ENCODE measurements at regions not wholly inside any gene's neighbourhood (a gene's known extent, or its start where the extent isn't known, plus 50 kb on each side); places are given as distances from the start of the nearest gene placed in this dataset.
"Not testable (repeated sequence)": the region's sequence is repeated elsewhere in the genome, so short reads cannot be mapped to it uniquely, and the experiment has no call there.

DNA sequence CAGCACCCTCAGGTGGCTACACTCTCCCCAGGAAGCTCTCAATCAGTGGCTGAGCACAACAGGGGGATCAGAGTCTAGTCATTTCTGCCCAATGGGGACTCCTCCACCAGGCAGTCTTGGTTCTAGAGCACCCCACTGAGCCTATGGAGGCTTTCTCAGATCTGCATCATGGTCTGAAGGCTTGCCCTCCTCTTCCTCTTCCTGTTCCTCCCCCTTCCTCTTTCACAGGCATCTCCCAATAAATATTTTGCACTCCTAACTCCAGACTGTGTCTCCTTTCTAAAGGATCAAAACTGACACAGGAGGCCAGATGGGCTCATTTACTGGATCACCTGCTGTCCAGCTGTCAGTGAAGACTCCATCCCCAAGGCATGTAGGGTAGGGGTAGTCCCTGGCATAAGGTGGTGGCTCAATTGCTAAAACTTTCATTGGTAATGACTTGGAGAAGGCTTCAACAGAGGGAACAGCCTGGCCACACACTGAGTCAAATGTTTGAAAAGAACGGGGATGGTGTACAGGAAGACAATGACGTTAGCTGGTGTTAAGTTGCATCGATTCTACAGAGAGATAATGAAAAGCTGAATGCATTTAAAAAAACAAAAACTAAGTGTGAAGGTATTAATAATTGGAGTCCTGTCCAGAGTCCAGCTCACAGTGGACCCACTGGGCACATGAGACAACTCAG, 84.2 kb upstream of the SLC2A1 start:
- DNase-seq (ENCODE audit: low read depth in 2 of 2): no peak

DNA sequence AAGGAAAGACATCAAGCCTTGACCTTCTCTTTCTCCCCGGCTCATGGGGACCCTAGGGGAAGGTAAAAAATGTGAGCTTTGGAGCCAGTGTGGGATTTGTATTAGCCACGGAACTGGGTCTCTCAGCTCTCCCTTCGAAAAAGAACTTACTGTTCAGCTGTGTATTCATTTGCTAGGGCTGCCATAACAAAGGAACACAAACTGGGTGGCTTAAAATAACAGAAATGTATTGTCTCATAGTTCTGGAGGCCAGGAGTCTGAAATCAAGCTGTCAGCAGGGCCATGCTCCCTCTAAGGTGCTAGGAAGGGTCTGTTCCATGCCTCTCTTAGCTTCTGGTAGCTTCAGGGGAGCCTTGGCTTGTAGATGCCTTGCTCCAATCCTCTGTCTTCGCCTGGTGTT, 83.5 kb upstream of the SLC2A1 start:
- DNase-seq (ENCODE audit: low read depth in 2 of 2): no peak

DNA sequence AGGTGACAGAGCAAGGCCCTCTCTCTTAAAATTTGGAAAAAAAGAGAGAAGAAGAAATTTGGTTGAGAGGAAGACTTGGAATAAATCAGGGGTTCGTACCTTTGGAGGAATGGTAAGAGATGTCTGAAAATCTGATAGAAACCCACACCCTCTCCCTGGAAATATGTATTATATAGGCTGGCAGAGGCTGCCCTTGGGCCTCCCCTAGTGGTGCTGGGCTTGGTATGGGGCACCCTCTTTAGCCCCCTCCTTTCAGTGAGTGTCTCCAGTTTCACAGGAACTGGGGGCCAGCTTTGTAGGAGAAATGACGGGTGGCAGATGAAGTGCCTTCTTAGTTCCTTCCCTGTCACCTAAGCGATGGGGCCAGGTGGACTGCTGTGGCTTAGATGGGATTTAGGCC, 82.9 kb upstream of the SLC2A1 start:
- no peak for DNase-seq (ENCODE audit: low read depth in 2 of 2)

DNA sequence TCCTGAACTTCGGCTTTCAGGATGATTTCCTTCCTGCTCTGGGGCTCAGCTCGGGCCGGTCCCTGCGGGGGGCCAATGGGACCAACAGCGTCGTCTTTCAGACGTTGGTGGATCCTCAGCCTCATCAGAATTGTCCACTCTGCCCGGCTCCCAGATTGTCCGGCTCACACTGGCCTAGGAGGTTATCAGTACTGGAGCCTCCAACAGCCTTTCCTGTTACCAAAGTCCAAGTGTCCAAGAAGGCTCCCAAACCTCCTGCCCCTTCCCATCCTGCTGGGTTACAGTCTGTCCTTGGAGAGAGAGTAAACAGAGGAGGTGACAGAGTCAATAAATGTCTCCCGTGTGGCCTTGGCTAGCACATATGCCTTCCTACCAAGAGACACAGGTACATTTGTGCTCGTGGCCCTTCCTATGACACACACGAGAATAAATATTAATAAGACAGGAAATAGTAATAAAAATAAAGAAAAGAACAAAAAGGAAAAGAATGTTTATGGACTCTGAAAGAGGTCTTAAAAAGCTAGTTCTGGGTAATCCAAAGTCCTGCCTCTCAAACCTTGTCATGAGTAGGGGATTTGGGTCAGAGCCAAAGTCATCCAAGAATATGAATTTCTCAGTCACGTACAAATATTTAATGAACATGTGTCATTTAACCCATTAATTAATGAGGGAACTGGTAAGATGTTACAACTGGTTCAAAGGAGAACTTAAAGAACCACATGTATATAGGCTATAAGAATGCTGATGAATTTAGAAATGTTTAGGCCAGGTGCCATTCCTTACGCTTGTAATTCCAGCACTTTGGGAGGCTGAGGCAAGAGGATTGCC, 80.8 kb upstream of the SLC2A1 start:
- no peak for DNase-seq (ENCODE audit: low read depth in 2 of 2)

DNA sequence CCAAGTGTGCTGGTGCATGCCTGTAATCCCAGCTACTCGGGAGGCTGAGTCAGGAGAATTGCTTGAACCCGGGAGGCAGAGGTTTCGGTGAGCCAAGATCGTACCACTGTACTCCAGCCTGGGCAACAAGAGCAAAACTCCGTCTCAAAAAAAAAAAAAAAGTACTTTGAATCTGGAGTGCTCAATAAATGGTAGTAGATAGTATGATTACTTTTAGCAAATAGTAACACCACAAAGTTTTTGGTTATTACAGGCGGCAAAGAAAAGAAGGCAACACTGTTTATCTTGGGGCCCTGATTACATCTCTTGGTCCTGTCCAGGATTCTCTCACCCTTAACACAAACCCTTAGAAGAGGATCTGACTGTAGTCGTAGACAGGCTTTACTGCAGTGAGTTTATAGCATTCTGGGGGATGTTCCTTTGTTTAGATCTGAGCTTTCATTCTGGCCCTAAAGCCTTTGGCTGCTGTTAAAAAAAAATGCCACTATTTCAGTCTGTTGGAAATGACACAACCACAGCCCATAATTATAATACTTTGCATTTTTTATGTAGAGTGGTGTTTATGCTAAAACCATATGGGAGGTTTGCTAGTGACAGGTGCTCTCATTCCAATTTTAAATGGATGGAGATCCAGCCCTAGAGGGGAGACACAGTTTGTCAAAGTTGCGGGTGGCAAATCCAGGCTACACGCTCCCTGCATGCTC, 79.7 kb upstream of the SLC2A1 start:
- no peak for DNase-seq (ENCODE audit: low read depth in 2 of 2)

DNA sequence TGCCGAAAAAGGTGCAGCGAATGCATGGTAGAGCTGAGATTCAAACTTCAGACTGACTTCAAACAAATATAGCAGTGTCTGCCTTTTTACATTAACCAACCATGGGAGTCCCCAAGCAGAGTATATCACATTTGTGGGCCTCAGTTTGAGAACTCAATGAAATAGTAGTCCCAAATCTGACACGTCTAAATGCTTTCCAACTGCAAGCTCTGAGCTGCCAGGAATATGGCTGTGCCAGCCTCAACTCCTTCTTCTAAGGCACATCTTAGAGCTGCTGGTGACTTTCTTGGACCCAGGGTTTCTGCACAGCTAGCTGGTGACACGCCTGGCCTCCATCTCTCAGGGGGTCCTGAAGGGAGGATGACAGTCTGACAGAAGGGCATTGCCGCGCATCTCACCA, 78.8 kb upstream of the SLC2A1 start:
- no peak for DNase-seq (ENCODE audit: low read depth in 2 of 2)

DNA sequence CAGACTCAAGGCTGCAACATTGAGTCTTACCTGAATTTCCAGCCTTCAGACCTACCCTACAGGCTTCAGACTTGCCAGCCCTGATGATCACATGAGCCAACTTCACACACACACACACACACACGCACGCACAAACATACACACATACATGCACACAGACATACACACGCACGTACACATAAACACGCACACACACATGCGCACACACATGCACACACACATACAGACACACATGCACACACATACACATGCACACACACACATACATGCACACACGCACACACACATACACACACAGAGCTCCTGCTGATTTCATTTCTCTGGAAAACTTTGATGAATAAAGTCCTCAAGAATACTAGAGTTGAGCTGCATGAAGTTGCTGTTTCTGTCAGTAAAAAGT, 78.3 kb upstream of the SLC2A1 start:
- no peak for DNase-seq (ENCODE audit: low read depth in 2 of 2)

DNA sequence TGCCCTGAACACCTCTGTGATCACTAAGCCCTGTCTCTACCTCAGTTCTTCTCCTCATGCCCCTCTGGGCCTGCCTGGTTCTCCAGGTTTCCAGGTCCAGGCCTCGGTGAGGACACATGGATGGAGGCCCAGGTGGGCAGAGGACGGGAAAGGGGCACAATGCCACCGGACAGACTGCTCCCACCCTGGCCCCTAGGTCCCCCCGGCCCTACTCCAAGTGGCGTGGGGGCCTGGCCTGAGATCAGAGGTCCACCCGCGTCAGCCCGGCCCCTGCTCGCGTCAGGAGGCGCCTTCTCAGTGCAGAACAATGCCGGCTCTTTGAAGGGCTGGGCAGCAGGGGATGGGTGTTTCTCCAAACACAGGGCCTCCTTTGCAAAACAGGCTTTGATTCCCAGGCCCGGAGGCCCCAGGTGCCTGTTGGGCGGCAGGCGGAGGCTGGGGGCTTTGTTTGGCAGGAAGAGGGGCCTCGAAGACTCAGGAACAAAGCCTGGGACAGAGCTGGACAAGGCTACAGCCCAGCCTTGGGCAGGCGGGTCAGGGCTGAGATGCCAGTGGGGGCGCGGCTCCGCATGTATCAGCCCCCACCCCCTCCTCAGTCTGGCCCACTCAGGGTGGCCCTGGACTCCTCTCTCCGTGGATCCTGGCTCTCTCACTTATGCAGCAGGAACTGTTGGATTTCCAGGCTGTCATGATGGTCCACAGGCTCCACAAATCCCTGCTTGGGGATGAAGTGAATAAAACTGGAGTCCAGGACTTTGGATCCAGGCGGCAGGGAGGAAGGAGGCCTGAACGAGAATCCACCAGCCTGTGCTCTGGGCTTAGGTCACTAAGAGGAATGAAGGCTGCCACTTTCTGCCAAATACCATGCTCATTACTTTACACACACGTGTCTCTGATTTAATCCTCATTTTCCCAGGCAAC, 77.4 kb upstream of the SLC2A1 start:
- DNase-seq (ENCODE audit: low read depth in 2 of 2): no peak

DNA sequence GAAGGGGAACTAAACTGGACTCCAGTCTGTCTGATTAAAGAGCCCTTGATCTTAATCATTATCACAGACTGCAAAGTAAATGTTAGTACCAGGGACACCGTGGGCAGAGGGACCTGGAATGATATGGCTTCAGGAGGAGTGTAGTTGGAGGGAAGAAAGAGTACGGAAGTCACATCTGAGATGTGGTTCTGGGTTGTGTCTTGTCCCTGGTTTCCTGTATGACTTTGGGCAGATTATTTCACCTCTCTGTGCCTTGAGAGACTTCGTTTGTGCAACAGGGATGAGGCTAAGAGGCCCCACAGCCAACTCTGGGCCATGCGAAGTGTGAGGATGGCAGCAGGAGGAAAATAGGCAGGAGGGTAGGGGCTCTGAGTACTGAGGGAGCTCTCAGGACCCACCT, 76.1 kb upstream of the SLC2A1 start:
- DNase-seq (ENCODE audit: low read depth in 2 of 2): no peak

DNA sequence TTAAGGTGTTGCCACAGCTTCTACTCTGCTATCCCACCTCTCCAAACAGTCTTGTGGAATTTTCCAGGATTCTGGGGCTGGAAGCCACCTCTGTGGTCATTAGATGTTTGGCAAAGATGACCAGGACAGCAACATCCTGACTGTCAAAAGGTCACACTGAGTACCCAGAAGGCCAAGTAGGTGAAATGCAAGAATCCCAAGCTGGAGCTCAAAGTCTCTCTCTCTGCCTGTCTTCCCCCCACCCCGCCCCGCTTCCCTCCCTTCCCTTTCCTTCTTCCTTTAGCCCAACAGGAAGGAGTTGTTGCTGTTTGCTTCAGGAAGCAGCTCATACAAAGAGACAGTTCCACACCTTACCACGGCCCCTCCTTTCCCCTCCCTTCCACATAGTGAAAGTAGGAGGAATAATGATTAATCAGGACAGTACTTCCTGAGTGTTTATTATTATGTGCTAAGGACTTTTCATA, 75.6 kb upstream of the SLC2A1 start:
- DNase-seq (ENCODE audit: low read depth in 2 of 2): no peak

DNA sequence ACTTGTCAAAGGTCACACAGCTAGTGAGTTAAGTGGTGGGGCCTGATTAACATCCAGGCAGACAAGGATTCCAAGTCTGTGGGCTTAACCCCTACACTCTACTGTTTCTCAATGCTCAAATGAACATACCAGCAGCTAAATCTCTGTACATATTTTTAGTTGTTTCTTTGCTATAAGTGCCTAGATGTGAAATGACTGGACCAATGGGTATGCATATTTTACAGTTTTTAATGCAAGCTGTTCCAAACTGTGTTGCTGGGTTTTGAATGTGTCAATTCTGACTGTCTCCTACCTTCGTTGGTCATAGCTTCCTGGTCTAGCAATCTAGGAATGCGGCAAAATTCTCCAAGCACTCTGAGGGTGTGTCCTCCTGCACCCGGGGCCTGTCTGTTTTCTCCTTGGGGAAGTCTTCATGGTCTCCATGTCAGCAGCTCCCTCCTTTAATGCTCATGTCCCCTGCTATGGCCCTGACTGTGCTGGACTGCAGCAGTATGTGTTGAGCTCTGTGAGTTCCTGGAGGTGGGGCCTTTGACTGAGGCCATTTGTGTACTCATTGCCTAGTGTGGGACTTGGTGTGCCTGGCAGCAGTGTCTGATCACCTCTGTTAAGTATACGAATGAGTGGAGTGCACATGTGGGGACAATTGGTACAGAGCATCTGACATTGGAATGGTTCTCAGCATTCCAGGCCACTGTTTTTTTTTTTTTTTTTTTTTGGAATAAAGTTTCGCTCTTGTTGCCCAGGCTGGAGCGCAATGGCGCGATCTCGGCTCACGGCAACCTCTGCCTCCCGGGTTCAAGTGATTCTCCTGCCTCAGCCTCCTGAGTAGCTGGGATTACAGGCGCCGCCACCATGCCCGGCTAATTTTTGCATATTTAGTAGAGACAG, 72.9 kb upstream of the SLC2A1 start:
- DNase-seq (ENCODE audit: low read depth in 2 of 2): no peak

DNA sequence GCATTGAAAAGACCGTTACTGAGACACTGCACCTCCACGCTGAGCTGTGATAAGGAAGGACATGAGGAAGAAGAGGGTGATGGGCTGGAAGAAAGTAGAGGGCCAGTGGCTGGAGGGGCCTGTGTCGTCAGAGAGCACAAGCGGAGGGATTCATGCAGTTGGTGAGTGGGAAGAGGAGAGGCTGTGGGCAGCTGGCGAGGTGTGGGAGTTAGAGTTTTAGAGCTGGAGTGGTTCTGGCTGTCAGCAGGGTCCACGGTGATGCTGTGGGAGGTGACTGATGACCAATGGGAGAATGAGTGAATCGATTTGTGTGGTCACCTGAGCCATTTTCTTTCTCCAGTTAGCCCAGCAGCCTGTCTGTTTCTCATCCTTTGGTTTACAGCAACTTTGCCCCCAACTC, 66.2 kb upstream of the SLC2A1 start:
- DNase-seq (ENCODE audit: low read depth in 2 of 2): no peak

DNA sequence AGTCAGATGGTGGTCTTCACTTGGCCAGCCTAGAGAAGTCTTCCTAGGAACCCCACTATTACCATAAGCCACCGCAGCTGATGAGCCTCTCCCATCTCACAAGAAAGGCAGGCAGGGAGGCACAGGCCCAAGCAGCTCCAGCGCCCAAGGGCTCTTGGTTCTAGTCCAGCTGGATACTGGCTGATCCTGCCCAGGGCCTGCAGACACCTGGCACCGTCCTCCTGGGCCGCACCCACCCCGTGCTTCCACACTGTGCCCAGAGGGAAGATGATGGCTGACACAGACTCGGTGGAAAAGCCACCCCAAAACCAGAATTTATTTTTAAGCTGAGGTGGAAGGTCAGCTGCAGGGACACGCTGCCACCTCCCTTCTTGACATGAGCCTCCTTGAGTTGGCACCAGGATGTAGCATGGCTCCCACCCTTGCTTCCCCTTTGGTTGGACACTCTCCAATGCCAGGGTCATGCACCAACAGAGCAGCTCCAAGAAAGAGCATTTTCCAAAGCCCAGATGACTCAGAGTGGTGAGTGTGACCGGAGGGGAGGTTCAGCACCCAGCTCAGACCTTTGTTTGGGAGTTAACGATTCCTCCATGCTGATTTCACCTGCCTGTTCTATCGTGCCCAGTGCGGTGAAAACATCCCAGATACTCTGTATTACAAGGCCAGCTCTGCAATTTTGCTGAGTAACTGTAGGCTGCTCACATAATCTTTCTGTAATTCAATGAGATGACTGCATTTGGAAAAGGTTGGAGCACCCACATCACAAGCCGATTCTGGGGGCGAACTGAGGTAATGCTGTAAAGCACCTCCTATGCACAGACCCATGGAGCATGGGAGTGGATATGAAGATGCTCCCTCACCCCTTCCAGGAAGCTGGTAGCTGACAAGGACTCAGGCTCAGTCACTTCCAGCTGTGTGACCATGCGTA, 63.1 kb upstream of the SLC2A1 start:
- DNase-seq (ENCODE audit: low read depth in 2 of 2): no peak

DNA sequence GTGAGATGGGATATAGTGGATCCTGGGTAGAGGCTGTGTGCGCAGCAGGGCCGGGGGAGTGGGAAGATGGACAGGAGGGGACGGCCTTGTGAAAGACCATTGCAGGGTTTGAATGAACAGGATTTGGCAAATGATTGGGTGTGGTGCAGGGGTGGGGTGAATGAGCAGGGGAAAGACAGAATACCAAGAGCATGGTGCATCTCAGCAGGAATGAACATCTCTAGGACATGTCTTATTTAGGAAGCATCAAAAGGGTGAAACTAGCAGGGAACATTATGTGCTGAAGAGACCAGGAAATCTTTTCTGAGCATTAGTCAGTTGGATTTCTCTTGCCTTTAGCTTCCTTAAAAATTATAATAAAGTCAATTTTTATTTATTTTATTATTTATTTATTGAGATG, 60.6 kb upstream of the SLC2A1 start:
- DNase-seq (ENCODE audit: low read depth in 2 of 2): no peak

DNA sequence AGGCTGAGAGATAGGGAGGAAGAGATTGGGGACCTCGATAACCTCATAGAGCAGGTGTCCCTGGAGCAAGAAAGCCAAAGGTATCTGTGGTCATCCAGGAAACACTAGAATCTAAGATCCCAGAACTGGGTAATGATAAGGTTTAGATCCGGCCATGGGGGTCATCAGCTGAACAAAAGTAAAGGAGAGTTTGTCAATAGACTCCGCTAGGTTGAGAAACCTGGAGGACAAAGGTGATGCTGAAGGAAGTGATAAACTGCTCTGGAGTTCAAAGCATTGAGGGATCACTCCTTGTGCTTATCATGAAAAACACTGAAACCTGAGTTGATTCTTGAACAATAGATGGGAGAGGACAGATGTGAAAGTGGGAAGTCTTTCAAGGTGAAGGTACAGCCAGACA, 59.5 kb upstream of the SLC2A1 start:
- no peak for DNase-seq (ENCODE audit: low read depth in 2 of 2)

DNA sequence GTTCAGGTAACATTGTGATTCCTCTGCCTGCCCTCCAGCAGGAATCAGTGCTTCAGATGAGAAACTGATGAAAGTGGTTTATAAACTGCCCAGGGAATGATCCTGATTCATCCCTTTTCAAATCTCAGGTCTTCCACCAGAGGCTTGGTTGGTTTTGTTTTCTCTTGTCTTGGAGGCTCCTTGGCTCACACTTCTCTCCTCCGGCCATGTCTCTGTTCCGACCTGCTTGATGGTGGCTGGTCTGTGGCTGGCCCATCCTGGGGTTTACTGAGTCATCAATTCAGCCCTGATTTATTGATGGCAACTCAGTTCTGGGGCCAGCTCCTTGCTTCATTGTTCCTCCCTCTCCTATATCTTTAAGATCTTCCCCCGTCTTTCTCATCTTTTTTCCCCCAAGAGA, 56.6 kb upstream of the SLC2A1 start:
- DNase-seq (ENCODE audit: low read depth in 2 of 2): no peak

DNA sequence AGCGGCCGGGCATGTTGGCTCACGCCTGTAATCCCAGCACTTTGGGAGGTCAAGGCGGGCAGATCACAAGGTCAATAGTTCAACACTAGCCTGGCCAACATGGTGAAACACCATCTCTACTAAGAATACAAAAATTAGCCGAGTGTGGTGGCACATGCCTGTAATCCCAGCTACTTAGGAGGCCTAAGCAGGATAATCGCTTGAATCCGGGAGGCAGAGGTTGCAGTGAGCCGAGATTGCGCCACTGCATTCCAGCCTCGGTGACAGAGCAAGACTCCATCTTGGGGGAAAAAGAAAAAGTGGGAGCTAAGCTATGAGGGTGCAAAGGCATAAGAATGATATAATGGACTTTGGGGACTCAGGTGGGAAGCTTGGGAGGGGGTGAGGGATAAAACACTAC, 55.9 kb upstream of the SLC2A1 start:
- DNase-seq (ENCODE audit: low read depth in 2 of 2): not testable (repeated sequence)

DNA sequence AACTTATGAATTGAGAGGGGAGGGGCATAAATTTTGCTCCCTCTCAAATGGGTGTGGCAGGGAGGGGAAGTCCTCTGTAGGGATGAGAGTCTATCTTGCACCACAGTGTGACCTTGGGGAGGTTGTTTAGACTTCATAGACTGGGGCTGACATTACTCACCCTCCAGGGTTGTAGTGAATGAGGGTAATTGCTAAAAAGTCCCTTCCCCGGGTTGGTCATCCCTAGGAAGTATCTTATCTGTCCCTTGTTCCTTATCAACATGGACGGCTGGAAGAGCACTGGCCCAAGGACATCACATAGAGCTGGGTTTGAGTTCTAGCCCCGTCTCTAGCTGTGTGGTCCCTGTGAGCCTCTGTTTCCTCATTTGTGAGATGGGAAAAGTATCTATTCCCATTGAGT, 52.4 kb upstream of the SLC2A1 start:
- DNase-seq (ENCODE audit: low read depth in 2 of 2): no peak

DNA sequence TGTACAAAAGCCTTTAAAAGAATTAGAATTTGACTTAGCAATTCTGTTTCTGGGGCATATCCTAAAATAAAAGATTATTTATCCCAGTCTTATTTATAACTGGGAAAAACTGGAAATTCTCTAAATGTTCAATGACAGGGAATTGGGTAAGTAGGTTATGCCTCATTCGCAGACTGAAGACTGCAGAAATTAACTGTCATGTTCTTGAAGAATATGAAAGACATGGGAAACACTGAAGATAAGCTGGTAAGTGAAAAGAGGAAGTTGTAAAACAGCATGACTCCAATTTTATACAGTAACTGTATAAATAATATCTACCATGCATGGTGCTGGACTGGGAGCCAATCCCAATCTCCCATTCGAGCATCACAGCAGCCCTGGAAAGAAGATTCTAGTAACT, 50.6 kb upstream of the SLC2A1 start:
- DNase-seq (ENCODE audit: low read depth in 2 of 2): no peak

All from stimulated activated CD8-positive, alpha-beta memory T cell treated with anti-CD3 and anti-CD28 coated beads, Interleukin-15, amount 100 ng/mL, for 4 hours (primary cell).